Muscle layer of colon (tissue), 2 donors: ENCODE measurements at regions not wholly inside any gene's neighbourhood (a gene's known extent, or its start where the extent isn't known, plus 50 kb on each side); places are given as distances from the start of the nearest gene placed in this dataset.

Experiments
- H3K27ac ChIP-seq: one replicate; pipeline ENCODE4 v1.7.0; 2013; ENCODE audit warnings: low read depth, mild to moderate bottlenecking, low read length, moderate library complexity
- H3K27me3 ChIP-seq, 2 donors: one replicate each; pipeline ENCODE4 v1.7.0; 2013; ENCODE audit warnings: low read length in 2 of 2, mild to moderate bottlenecking in 2 of 2; ENCODE audit not compliant: insufficient read depth in 2 of 2, control insufficient read depth in 1 of 2
- H3K36me3 ChIP-seq: one replicate; pipeline ENCODE4 v1.7.0; 2013; ENCODE audit warnings: mild to moderate bottlenecking, low read length; ENCODE audit not compliant: insufficient read depth
- H3K4me1 ChIP-seq: one replicate; pipeline ENCODE4 v1.7.0; 2013; ENCODE audit warnings: mild to moderate bottlenecking, low read length; ENCODE audit not compliant: insufficient read depth
- H3K4me3 ChIP-seq, 2 donors: one replicate each; pipeline ENCODE4 v1.7.0; 2013; ENCODE audit warnings: low read length in 2 of 2, low read depth in 1 of 2, mild to moderate bottlenecking in 1 of 2, moderate library complexity in 1 of 2
- H3K9ac ChIP-seq: one replicate; pipeline ENCODE4 v1.7.0; 2013; ENCODE audit warnings: low read length
- H3K9me3 ChIP-seq: one replicate; pipeline ENCODE4 v1.7.0; 2013; ENCODE audit warnings: mild to moderate bottlenecking, low read length
- donor health status: abdominal sarcoma.
- donor health status: Adenocarcinoma of cecum.

DNA sequence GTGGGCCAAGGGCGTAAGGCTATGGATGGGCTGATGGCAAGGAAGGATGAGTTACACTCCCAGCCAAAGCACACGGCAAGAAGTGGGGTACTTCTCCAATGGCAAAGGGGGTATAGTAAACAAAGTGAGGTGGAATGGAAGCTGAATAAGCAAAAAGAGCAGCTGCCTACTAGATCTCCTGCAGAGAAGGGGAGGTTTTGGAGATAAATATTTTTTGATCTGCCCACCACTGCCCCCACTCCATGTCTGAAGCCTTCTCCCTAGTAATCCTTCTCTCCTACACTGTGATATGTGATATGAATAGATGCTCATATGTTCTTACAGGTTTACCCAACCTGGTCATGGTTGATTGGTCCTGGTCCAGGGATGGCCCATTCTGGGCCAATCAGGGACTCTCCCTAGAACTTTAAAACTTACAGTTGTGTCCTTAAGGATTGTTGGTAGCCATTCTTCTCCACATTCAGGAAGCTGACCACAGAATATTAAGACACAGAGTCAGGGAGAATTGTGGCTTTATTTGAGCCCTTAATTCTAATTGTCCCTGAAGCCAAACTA lies 436.8 kb downstream of the OMA1 start:
- Histone ChIP-seq H3K36me3 (no peaks in the 10 kb centered on the region), H3K4me3 (no peak overlapping the region), H3K4me1 (no peaks in the 10 kb centered on the region), H3K9ac (no peak overlapping the region), H3K27me3 (no peaks in the 10 kb centered on the region), H3K27ac (no peak overlapping the region), H3K9me3 (no peaks in the 10 kb centered on the region)

GRCh38 chr1:58108783-58109182 lies 437.7 kb downstream of the OMA1 start:
- Histone ChIP-seq H3K4me1 (no peaks in the 10 kb centered on the region), H3K36me3 (no peaks in the 10 kb centered on the region), H3K27ac (no peak overlapping the region), H3K27me3 (no peaks in the 10 kb centered on the region), H3K9me3 (no peaks in the 10 kb centered on the region), H3K9ac (no peak overlapping the region), H3K4me3 (no peak overlapping the region)

GRCh38 chr1:58107943-58108342 lies 438.6 kb downstream of the OMA1 start:
- no peak overlapping the region for H3K4me3 ChIP-seq
- H3K9me3 ChIP-seq = no peaks in the 10 kb centered on the region
- no peaks in the 10 kb centered on the region for H3K4me1 ChIP-seq
- no peaks in the 10 kb centered on the region for H3K36me3 ChIP-seq
- H3K27ac ChIP-seq = no peak overlapping the region
- no peak overlapping the region for H3K9ac ChIP-seq
- H3K27me3 ChIP-seq = no peaks in the 10 kb centered on the region

GRCh38 chr1:58104960-58105359 lies 441.6 kb downstream of the OMA1 start:
- Histone ChIP-seq H3K4me1 (no peaks in the 10 kb centered on the region), H3K9ac (no peak overlapping the region), H3K9me3 (no peaks in the 10 kb centered on the region), H3K36me3 (no peaks in the 10 kb centered on the region), H3K27me3 (no peaks in the 10 kb centered on the region), H3K4me3 (no peak overlapping the region), H3K27ac (no peak overlapping the region)

DNA sequence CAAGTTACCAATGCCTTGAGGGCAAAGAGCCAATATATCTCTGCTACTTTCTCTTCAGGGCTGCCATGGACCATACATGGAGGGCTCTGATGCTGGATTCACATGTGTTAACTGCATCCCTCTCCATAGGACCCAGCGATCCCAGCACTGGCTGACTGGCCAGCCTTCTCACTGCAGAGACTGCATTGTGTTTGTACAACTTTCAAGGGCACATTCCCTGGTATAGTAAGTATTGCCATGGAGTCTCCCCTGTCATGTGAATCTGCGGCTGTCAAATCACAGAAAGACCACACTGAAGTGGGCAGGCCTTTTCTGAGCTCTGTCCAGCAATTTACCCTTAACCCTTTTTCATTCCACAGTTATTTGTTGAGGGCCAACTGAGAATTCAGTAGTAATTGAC lies 449.8 kb downstream of the OMA1 start:
- H3K9ac ChIP-seq = no peak overlapping the region
- H3K9me3 ChIP-seq = no peaks in the 10 kb centered on the region
- H3K27me3 ChIP-seq = no peaks in the 10 kb centered on the region
- no peaks in the 10 kb centered on the region for H3K4me1 ChIP-seq
- no peak overlapping the region for H3K27ac ChIP-seq
- no peak overlapping the region for H3K4me3 ChIP-seq
- no peaks in the 10 kb centered on the region for H3K36me3 ChIP-seq

DNA sequence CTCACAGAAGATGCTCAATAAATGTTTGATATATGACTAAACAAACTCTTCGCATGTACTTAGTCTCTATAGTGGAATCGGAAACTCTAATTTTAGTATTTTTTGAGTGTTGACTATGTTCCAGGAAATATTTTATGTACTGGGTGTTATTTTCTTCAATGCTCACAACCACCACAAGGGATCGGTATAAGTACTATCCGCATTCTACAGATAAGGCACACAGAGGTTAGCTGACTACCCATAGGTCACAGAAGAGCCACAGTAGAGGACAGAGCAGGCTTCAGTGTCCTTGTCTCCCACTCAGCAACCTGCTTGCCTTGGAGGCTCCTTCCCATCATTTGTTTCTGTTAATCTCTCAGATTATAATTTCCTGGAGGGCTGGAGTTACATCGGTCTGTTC lies 451.3 kb downstream of the OMA1 start:
- Histone ChIP-seq H3K36me3 (no peaks in the 10 kb centered on the region), H3K9me3 (no peaks in the 10 kb centered on the region), H3K4me1 (no peaks in the 10 kb centered on the region)

DNA sequence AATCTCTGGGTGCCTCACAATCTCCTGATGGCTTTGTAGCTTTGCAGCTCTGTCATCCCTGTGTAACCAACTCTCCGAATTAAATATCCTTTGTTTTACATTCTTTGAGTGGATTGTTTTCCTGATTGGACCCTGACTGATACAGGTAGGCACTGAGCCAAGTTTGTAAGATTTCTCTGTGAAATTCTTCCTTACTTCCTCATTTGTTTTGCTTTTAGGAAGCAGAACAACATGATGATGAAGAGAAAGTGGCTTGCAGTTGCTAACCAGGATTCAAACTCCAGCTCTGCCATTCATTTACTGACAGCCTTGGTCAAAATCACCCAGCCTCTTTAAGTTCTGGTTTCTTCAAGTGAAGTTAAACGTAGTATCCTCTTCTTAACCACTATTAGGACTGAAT lies 452.3 kb downstream of the OMA1 start:
- H3K27ac ChIP-seq = no peak overlapping the region
- no peaks in the 10 kb centered on the region for H3K27me3 ChIP-seq
- no peaks in the 10 kb centered on the region for H3K4me1 ChIP-seq
- H3K36me3 ChIP-seq = no peaks in the 10 kb centered on the region
- H3K9me3 ChIP-seq = no peaks in the 10 kb centered on the region
- H3K9ac ChIP-seq = no peak overlapping the region
- no peak overlapping the region for H3K4me3 ChIP-seq

More for the DNA sequence above, 451.3 kb downstream of the OMA1 start:
- no peak overlapping the region for H3K9ac ChIP-seq
- no peaks in the 10 kb centered on the region for H3K27me3 ChIP-seq
- no peak overlapping the region for H3K4me3 ChIP-seq
- H3K27ac ChIP-seq = no peak overlapping the region

DNA sequence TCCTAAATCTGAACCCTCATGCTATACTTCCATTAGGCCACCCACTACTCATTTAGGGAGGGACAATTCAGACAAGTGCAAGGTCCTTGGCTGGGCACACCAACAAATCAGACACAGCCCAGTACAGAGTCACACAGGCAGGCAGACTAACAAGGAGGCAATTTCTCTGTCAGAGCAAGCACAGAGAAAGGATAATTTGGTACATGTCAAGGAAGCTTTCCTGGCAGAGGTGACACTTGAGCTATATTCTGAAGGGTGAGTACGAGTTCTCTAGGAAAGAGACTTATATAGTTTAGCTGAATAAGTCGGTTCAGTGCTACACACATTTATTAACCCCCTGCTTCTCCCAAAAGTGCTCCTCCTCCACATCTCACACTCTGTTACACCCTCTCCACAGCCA lies 455.9 kb downstream of the OMA1 start:
- Histone ChIP-seq H3K27ac (no peak overlapping the region), H3K9ac (no peak overlapping the region), H3K9me3 (no peaks in the 10 kb centered on the region), H3K27me3 (no peaks in the 10 kb centered on the region), H3K4me1 (no peaks in the 10 kb centered on the region), H3K4me3 (no peak overlapping the region), H3K36me3 (no peaks in the 10 kb centered on the region)

- Histone ChIP-seq H3K27ac (no peak overlapping the region), H3K36me3 (no peaks in the 10 kb centered on the region), H3K4me1 (no peaks in the 10 kb centered on the region), H3K4me3 (no peak overlapping the region), H3K27me3 (no peaks in the 10 kb centered on the region), H3K9ac (no peak overlapping the region), H3K9me3 (no peaks in the 10 kb centered on the region)
Measured at GRCh38 chr1:58089898-58090534, 456.5 kb downstream of the OMA1 start.

DNA sequence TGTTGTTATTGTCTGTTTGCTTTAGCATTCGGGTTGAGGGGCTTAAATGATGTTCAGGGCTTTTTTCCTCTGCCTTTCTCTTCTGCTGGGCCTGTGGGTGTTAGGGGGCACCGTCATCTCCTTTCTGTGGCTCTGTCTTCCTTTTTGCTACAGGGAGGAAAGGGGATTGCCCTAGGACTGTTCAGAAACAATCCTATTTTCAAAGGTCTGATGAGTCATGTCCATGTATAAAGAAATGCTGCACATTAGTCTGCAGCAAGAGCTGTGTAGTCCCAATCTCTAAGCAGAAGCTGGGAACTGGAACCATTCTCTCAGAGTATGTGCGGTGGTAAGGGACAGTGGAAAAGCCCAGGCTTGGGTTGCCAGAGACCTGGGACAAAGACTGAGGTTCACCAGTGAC lies 462.3 kb downstream of the OMA1 start:
- H3K27me3 ChIP-seq = no peaks in the 10 kb centered on the region
- H3K36me3 ChIP-seq = no peaks in the 10 kb centered on the region
- no peak overlapping the region for H3K4me3 ChIP-seq
- H3K4me1 ChIP-seq = no peaks in the 10 kb centered on the region
- no peak overlapping the region for H3K9ac ChIP-seq
- H3K9me3 ChIP-seq = no peaks in the 10 kb centered on the region
- H3K27ac ChIP-seq = no peak overlapping the region

DNA sequence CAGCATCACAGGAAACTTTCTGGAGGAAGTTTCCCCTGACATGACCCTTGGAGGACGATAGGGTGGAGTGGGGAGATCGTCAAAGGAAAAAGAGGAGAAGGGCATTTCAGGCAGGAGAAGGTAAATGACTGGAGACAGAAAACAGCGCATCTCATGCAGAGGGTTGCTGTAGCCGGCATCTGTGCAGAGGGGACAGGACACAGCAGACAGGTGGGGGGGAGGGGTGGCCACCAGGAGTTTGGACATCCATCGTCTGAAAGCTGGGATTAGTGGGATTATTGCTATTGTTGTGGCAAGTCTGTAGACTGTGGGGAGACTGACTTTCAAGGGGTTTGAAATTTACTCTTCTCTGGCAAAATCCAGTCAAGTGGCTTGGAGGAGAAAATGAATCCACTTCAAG lies 463.9 kb downstream of the OMA1 start:
- H3K4me3 ChIP-seq = no peak overlapping the region
- no peaks in the 10 kb centered on the region for H3K9me3 ChIP-seq
- H3K9ac ChIP-seq = no peak overlapping the region
- no peaks in the 10 kb centered on the region for H3K36me3 ChIP-seq
- no peaks in the 10 kb centered on the region for H3K4me1 ChIP-seq
- H3K27ac ChIP-seq = no peak overlapping the region
- H3K27me3 ChIP-seq = no peaks in the 10 kb centered on the region

DNA sequence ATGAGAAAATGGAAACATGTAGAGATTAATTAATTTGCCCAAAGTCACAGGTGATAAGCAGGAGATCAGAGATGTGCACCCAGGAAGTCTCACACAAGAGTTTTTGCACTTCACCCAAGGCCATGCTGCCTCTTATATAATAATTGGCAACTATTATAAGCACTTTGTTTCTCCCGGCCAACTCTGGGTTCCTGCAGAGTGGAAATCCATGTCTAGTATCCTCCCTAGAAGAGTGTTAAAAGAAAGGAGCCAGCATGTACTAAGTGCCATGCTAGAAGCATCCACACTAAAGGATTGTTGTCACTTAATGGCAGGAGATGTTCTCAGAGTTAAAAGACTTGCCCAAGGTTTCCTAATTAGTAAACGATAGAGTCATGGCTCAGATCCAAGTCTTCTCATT lies 470.3 kb downstream of the OMA1 start:
- no peaks in the 10 kb centered on the region for H3K36me3 ChIP-seq
- H3K9ac ChIP-seq = no peak overlapping the region
- H3K27me3 ChIP-seq = no peaks in the 10 kb centered on the region
- no peak overlapping the region for H3K4me3 ChIP-seq
- no peak overlapping the region for H3K27ac ChIP-seq
- H3K9me3 ChIP-seq = no peaks in the 10 kb centered on the region
- no peaks in the 10 kb centered on the region for H3K4me1 ChIP-seq
